HUES48 (cell line): ENCODE measurements at regions not wholly inside any gene's neighbourhood (a gene's known extent, or its start where the extent isn't known, plus 50 kb on each side); places are given as distances from the start of the nearest gene placed in this dataset.

Source experiments
- H3K27ac ChIP-seq: one replicate; pipeline ENCODE4 v1.7.0; 2013; ENCODE audit warnings: low read depth, low read length, inconsistent platforms
- H3K27me3 ChIP-seq: 2 replicates; pipeline ENCODE4 v1.6.1; 2013; ENCODE audit warnings: mild to moderate bottlenecking, low read length; ENCODE audit not compliant: control insufficient read depth, insufficient read depth
- H3K36me3 ChIP-seq: 2 replicates; pipeline ENCODE4 v1.6.1; 2013; ENCODE audit warnings: low read length; ENCODE audit not compliant: control insufficient read depth, insufficient read depth
- H3K4me1 ChIP-seq: 2 replicates; pipeline ENCODE4 v1.6.1; 2013; ENCODE audit warnings: mild to moderate bottlenecking, low read length; ENCODE audit not compliant: control insufficient read depth, insufficient read depth
- H3K4me3 ChIP-seq: 2 replicates; pipeline ENCODE4 v1.5.1; 2013; ENCODE audit warnings: mild to moderate bottlenecking, low read depth, low read length
- H3K9ac ChIP-seq: 2 replicates; pipeline ENCODE4 v1.6.1; 2013; ENCODE audit warnings: mild to moderate bottlenecking, low read depth, low read length, moderate library complexity
- H3K9me3 ChIP-seq: 2 replicates; pipeline ENCODE4 v1.6.1; 2013; ENCODE audit warnings: low read length; ENCODE audit not compliant: control insufficient read depth, insufficient read depth

DNA sequence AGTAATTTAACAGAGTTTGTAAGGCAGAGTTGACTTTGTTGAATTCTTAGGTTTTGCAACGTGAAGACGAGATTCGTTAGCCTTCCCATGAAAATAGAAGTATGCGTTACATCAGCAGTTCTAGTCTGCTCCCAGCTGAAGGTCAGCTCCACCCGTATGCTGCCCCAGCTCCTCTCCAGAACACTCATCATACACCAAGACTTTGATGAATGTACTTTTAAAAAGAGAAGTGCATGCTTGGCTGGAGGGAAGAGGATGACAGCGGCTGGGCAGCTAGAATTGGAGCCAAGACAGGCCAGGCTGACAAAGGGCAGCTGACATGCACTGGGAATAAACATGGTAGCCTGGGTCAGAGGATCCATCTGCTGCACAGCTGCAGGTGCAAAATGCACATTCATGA lies 166.3 kb upstream of the ARGLU1 start:
- Histone ChIP-seq H3K4me1 (no peaks in the 10 kb centered on the region), H3K27ac (no peak overlapping the region), H3K36me3 (no peaks in the 10 kb centered on the region), H3K9ac (no peak overlapping the region), H3K4me3 (no peak overlapping the region), H3K27me3 (no peaks in the 10 kb centered on the region), H3K9me3 (peaks cover 5% of the 10 kb centered on the region; the same call in 1 of the 2 replicates)

DNA sequence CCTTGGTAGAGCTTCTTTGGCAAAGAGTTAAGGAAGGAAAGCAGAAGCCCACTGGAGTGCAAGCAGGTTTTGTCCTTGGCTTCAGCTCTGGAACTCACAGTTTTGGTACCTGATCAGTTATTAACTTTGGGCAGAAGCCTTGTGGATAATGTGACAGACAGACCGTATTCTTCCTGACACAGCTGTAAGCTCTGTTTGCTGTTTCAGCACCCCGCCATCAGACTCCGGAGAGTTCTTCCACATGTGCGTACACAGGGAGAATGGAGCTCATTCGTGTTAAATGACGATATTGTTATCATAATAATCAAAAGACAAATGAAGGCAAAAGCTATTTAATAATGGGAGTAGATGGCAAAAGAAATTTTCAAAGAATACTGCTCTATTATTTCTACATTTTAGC lies 155.1 kb upstream of the ARGLU1 start:
- Histone ChIP-seq H3K4me1 (peaks cover 11% of the 10 kb centered on the region), H3K9ac (no peak overlapping the region), H3K9me3 (no peaks in the 10 kb centered on the region), H3K4me3 (no peak overlapping the region), H3K27me3 (no peaks in the 10 kb centered on the region), H3K27ac (no peak overlapping the region), H3K36me3 (no peaks in the 10 kb centered on the region)

DNA sequence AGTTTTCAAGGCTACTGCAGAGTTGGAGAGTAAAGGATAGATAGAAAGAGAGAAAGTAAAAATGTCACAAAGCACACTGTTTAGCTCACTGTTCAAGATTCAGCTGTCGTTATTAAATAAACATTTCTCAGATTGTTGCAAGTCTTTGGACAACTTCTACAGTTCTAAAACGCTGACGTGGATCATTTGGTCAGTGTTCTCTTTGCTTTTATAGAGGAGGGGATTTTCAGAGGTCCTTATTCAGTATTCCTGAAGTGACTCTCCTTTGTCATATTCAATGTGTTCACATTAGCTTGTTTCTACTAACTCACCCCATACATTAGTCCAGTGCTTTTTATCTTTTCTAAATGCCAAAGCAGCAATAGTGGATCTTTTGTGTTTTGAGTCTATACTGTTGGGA lies 154.7 kb upstream of the ARGLU1 start:
- no peaks in the 10 kb centered on the region for H3K27me3 ChIP-seq
- H3K9ac ChIP-seq = no peak overlapping the region
- no peak overlapping the region for H3K27ac ChIP-seq
- no peaks in the 10 kb centered on the region for H3K9me3 ChIP-seq
- H3K4me3 ChIP-seq = no peak overlapping the region
- no peaks in the 10 kb centered on the region for H3K36me3 ChIP-seq
- H3K4me1 ChIP-seq = peaks cover 11% of the 10 kb centered on the region

DNA sequence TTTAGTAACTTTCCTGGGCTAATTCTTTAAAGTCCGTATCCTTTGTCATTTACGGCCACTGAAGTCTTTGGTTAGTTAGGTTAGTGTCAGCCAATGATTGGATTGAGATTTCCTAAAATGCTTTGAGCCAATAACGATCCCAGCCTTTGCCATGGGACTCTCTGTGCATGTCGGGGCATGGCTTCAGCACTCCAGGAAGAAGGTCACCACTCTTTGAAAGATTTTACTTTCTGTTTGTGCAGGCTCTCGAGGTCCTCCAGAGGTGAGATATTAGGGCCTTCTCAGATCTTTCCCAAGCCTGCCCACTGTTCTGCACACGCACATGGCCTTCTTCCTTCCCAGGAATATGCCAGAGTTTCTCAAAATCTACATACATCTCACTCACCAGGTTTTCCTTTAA lies 153.7 kb upstream of the ARGLU1 start:
- H3K4me3 ChIP-seq = no peak overlapping the region
- no peaks in the 10 kb centered on the region for H3K27me3 ChIP-seq
- H3K36me3 ChIP-seq = no peaks in the 10 kb centered on the region
- H3K27ac ChIP-seq = no peak overlapping the region
- no peaks in the 10 kb centered on the region for H3K9me3 ChIP-seq
- H3K9ac ChIP-seq = no peak overlapping the region
- peaks cover 11% of the 10 kb centered on the region for H3K4me1 ChIP-seq

DNA sequence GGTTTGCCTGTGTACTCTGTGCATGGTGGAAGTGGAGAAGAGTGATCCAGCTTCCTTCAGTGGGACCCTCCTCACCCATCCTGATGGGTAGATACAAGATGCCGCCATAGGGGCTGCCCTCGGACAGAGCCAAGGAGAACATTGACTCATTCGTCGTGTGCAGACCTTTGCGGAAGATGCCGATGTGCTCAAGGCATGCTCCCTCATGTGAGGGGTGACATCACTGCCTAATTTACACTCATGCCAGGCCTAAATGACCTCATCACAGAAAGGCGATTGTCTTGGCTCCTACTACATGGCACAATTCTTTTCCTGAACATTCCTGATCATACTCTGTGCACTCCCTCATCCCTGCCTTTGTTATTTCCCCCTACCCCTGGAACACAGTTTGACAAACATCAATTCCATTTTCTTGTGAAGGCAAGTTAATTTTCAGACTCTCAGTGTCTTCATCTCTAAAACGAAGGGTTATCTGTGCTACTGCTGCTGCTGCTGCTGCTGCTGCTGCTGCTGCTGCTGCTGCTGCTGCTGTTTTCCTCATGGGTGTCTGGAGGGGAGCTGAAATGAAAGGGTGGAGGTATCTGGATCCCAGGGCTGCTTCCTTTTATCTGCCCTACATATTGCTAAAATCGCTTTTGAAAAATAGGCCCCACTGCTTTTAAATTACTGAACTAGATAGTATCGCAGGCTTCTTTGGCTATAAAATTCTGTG lies 146.5 kb upstream of the ARGLU1 start:
- Histone ChIP-seq H3K27me3 (no peaks in the 10 kb centered on the region), H3K4me1 (no peaks in the 10 kb centered on the region)

DNA sequence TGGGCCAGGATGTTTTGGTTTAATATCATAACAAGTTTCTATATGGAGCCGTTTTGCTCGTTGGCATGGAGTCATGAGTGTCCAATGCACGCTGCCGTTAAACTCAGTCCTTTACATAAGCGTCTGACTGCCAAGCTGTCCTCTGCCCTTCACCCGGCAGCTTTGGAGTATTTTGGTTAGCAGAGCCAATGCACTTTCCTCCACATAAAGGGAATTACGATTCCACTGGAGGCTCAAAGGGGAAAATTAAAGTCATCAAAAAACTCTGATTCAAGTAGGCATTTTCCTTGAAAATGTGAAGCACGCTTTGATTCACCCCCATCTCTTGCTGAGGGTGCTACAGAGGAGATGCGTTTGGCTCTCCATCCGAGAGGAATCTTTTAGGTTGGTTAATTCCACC lies 144.4 kb upstream of the ARGLU1 start:
- H3K27me3 ChIP-seq = no peaks in the 10 kb centered on the region
- no peak overlapping the region for H3K4me3 ChIP-seq
- no peaks in the 10 kb centered on the region for H3K9me3 ChIP-seq
- no peaks in the 10 kb centered on the region for H3K4me1 ChIP-seq
- H3K9ac ChIP-seq = no peak overlapping the region
- H3K36me3 ChIP-seq = no peaks in the 10 kb centered on the region
- H3K27ac ChIP-seq = no peak overlapping the region

More for the DNA sequence above, 146.5 kb upstream of the ARGLU1 start:
- no peaks in the 10 kb centered on the region for H3K36me3 ChIP-seq
- H3K9ac ChIP-seq = no peak overlapping the region
- H3K27ac ChIP-seq = no peak overlapping the region
- no peak overlapping the region for H3K4me3 ChIP-seq
- no peaks in the 10 kb centered on the region for H3K9me3 ChIP-seq

DNA sequence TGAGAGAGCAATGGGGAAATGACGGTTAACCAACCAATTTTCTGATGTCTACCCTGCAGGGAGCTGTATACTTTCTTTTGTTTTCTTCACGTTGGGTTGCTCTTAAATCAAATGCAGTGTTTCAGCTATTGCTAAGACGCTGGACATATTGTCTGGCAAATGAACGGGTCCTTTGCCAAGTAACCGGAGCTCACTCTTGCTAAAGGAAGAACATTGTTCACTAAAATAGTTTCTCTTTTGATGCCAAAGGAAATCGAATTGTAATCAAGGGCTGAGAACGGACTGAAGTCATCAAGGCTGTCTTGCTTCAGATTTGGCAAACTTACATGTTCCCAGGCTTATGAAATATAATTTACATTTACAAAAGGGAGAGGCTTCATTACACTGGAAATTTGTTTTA lies 142.3 kb upstream of the ARGLU1 start:
- Histone ChIP-seq H3K27me3 (no peaks in the 10 kb centered on the region), H3K9ac (no peak overlapping the region), H3K4me1 (no peaks in the 10 kb centered on the region), H3K36me3 (no peaks in the 10 kb centered on the region), H3K9me3 (no peaks in the 10 kb centered on the region), H3K4me3 (no peak overlapping the region), H3K27ac (no peak overlapping the region)

DNA sequence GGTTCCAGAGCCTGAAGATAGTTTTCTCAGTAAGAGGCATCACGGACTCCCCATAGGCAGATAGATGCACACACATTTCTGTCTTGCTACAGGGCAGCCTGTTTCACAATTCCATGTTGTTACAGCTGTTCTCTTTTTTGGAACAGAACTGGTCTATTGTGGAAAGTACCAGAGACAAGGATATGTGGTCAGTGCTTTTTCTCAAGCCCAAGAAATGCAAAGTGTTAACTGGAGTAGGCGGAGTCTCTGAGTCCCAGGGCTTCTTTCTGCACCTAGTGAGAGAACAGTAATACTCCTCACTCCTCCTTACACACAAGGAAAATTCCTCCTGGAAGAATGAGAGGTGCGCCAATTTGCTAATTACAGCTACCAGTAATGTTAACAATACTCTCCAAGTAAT lies 141.6 kb upstream of the ARGLU1 start:
- Histone ChIP-seq H3K4me3 (no peak overlapping the region), H3K36me3 (no peaks in the 10 kb centered on the region), H3K4me1 (no peaks in the 10 kb centered on the region), H3K27me3 (no peaks in the 10 kb centered on the region), H3K9me3 (no peaks in the 10 kb centered on the region), H3K9ac (no peak overlapping the region), H3K27ac (no peak overlapping the region)

DNA sequence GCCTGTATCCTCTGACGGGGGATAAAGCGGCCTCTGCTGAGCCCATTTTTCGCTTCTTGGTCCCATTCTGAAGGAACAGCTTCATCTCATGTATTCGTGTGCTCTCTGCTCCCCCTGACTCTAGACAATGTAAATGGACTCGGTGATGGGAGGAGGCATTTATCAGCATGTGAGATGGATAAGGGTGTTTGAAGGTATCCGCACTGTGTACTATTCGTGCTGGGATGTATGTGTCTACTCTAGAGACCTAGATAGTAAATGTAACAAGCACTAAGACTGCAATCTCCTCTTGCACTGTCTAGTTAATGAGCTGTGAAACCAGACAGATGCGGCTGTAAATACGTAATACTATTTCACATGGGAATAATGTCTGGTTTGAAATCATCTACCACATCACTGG lies 134.6 kb upstream of the ARGLU1 start:
- Histone ChIP-seq H3K27me3 (no peaks in the 10 kb centered on the region), H3K4me1 (no peaks in the 10 kb centered on the region), H3K9ac (no peak overlapping the region), H3K9me3 (no peaks in the 10 kb centered on the region), H3K36me3 (no peaks in the 10 kb centered on the region), H3K27ac (no peak overlapping the region), H3K4me3 (no peak overlapping the region)

DNA sequence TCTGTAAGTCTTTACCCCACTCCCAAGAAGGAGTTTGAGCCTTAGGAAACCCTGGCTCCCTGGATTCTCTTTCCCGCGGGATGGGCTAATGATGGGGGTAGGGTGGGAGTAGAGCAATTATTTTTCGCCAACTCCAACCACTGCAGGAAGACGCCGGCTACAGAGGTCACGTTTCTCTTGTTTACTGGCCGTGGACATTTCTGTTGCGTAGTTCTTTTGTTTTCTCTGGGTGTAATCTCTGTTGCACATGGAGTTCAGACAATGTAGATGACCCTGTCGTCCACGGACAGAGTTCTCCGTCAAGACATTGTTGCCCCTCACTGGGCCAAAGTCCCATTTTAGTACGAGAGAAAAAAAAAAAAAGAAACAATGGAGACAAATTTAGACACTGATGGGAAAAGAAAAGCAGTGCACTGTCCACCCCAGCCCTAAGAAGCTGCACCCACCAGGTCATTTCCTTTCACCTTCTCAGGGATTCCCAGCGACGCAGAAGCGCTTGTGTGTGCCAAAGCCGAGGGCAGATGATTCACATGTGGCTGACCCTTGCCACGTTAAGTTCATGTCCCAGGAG lies 133.9 kb upstream of the ARGLU1 start:
- H3K9me3 ChIP-seq = no peaks in the 10 kb centered on the region
- H3K36me3 ChIP-seq = no peaks in the 10 kb centered on the region
- H3K27ac ChIP-seq = no peak overlapping the region
- H3K4me3 ChIP-seq = no peak overlapping the region
- H3K4me1 ChIP-seq = no peaks in the 10 kb centered on the region
- no peak overlapping the region for H3K9ac ChIP-seq
- H3K27me3 ChIP-seq = no peaks in the 10 kb centered on the region

DNA sequence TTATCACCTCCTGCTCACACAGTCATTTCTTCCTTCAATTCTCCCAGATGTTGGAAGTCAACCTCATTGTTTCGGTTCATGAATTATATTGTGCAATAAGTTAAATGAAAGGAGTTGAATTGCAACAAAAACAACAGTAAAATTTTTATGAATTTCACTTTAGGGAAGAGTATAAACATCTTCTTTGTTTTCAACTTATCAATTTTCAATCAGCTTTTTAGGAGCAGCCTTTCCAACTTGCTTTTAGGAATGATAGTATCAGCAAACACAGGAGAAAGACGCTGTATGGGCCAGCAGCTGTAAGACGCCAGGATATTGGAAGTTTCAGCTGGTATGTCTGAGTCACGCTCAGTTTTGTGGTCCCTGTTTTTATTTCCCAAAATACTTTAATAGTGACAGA lies 132.5 kb upstream of the ARGLU1 start:
- Histone ChIP-seq H3K9me3 (no peaks in the 10 kb centered on the region), H3K27me3 (no peaks in the 10 kb centered on the region), H3K4me3 (no peak overlapping the region), H3K27ac (no peak overlapping the region), H3K36me3 (no peaks in the 10 kb centered on the region), H3K9ac (no peak overlapping the region), H3K4me1 (no peaks in the 10 kb centered on the region)
